PFSK-1 (cell line): ENCODE measurements at regions not wholly inside any gene's neighbourhood (a gene's known extent, or its start where the extent isn't known, plus 50 kb on each side); places are given as distances from the start of the nearest gene placed in this dataset.

Source experiments
- REST ChIP-seq, 2 experiments: IDR thresholded peaks; 2 replicates each; pipeline versions ENCODE4 v1.6.1 to v1.8.0; 2011 to 2012; ENCODE audit warnings: low read depth in 2 of 2, low read length in 2 of 2, control low read depth in 1 of 2, inconsistent platforms in 1 of 2, mild to moderate bottlenecking in 1 of 2, moderate library complexity in 1 of 2; ENCODE audit not compliant: insufficient read depth in 1 of 2
- SIN3A ChIP-seq: IDR thresholded peaks from 2 replicates; pipeline ENCODE4 v1.6.1; 2012; ENCODE audit warnings: mild to moderate bottlenecking, low read length, moderate library complexity, borderline replicate concordance; ENCODE audit not compliant: insufficient read depth
- TAF1 ChIP-seq: IDR thresholded peaks from 2 replicates; pipeline ENCODE4 v1.6.1; 2012; ENCODE audit warnings: low read length, control low read depth, borderline replicate concordance; ENCODE audit not compliant: insufficient read depth

GRCh38 chr4:144363890-144364289 is 223.4 kb upstream of the GYPA start:
- TF ChIP-seq SIN3A = no peak
- no peak for TF ChIP-seq TAF1
- no peak for TF ChIP-seq REST (IDR thresholded peaks at IDR 0.05; ENCODE audit: insufficient read depth in 1 of 2, low read depth in 2 of 2, low read length in 2 of 2)
